Neutrophil (primary cell): ENCODE measurements at regions not wholly inside any gene's neighbourhood (a gene's known extent, or its start where the extent isn't known, plus 50 kb on each side); places are given as distances from the start of the nearest gene placed in this dataset.

Experiments used
- H3K27ac ChIP-seq: fragments of 200-600 bp; sonication (generic); 2 replicates; pipeline ENCODE4 v1.5.1; 2016; ENCODE audit warnings: mild to moderate bottlenecking, moderate library complexity
- H3K27me3 ChIP-seq: fragments of 200-600 bp; sonication (generic); 2 replicates; pipeline ENCODE4 v1.6.0; 2016; ENCODE audit warnings: mild to moderate bottlenecking
- H3K36me3 ChIP-seq: fragments of 200-600 bp; sonication (generic); 2 replicates; pipeline ENCODE4 v1.5.1; 2017
- H3K4me1 ChIP-seq, 2 experiments: fragments of 200-600 bp in 1 of 2; sonication (generic) in 1 of 2; 1 replicate in 1 of 2; 2 replicates in 1 of 2; pipeline versions ENCODE4 v1.5.1 to v1.6.1; 2013 to 2016; ENCODE audit warnings: low read depth in 1 of 2, low read length in 1 of 2, mild to moderate bottlenecking in 1 of 2, moderate library complexity in 1 of 2; ENCODE audit not compliant: control insufficient read depth in 1 of 2, insufficient read depth in 1 of 2
- H3K4me3 ChIP-seq, 2 experiments: fragments of 200-600 bp in 1 of 2; sonication (generic) in 1 of 2; 1 replicate in 1 of 2; 2 replicates in 1 of 2; pipeline ENCODE4 v1.5.1; 2013 to 2016; ENCODE audit warnings: low read depth in 1 of 2, low read length in 1 of 2, mild to moderate bottlenecking in 1 of 2, moderate library complexity in 1 of 2
- H3K9me3 ChIP-seq: fragments of 200-600 bp; sonication (generic); 2 replicates; pipeline ENCODE4 v1.5.1; 2016
- CTCF ChIP-seq: fragments of 200-600 bp; sonication (generic); IDR thresholded peaks from 2 replicates; pipeline ENCODE4 v1.5.1; 2016; ENCODE audit warnings: antibody characterized with exemption

- no peak for TF ChIP-seq CTCF
- H3K4me1 ChIP-seq = no peaks in the 10 kb centered on the region
- H3K36me3 ChIP-seq = no peaks in the 10 kb centered on the region
- H3K27me3 ChIP-seq = no peaks in the 10 kb centered on the region
- no peak overlapping the region for H3K4me3 ChIP-seq
- no peaks in the 10 kb centered on the region for H3K9me3 ChIP-seq
- H3K27ac ChIP-seq = no peak overlapping the region
Measured at GRCh38 chr21:16847211-16847610, 665.6 kb upstream of the CXADR start.

- Histone ChIP-seq H3K27ac (no peak overlapping the region), H3K9me3 (no peaks in the 10 kb centered on the region), H3K36me3 (no peaks in the 10 kb centered on the region), H3K4me1 (no peaks in the 10 kb centered on the region), H3K4me3 (no peak overlapping the region), H3K27me3 (no peaks in the 10 kb centered on the region)
- TF ChIP-seq CTCF = no peak
Measured at GRCh38 chr21:16851054-16851453, 661.8 kb upstream of the CXADR start.

- no peak for TF ChIP-seq CTCF
- Histone ChIP-seq H3K36me3 (no peaks in the 10 kb centered on the region), H3K9me3 (no peaks in the 10 kb centered on the region), H3K4me1 (no peaks in the 10 kb centered on the region), H3K27ac (no peak overlapping the region), H3K4me3 (no peak overlapping the region), H3K27me3 (no peaks in the 10 kb centered on the region)
Measured at GRCh38 chr21:16855164-16855667, 657.6 kb upstream of the CXADR start.

GRCh38 chr21:16863362-16863905, 649.4 kb upstream of the CXADR start:
- H3K27ac ChIP-seq = no peak overlapping the region
- no peak overlapping the region for H3K4me3 ChIP-seq
- H3K36me3 ChIP-seq = no peaks in the 10 kb centered on the region
- H3K4me1 ChIP-seq = no peaks in the 10 kb centered on the region
- H3K9me3 ChIP-seq = no peaks in the 10 kb centered on the region
- no peaks in the 10 kb centered on the region for H3K27me3 ChIP-seq
- no peak for TF ChIP-seq CTCF

GRCh38 chr21:16863908-16864307, 648.9 kb upstream of the CXADR start:
- Histone ChIP-seq H3K4me1 (no peaks in the 10 kb centered on the region), H3K27ac (no peak overlapping the region), H3K4me3 (no peak overlapping the region), H3K36me3 (no peaks in the 10 kb centered on the region), H3K9me3 (no peaks in the 10 kb centered on the region), H3K27me3 (no peaks in the 10 kb centered on the region)
- no peak for TF ChIP-seq CTCF

GRCh38 chr21:16865632-16866031, 647.2 kb upstream of the CXADR start:
- TF ChIP-seq CTCF = no peak
- Histone ChIP-seq H3K9me3 (no peaks in the 10 kb centered on the region), H3K27ac (no peak overlapping the region), H3K36me3 (no peaks in the 10 kb centered on the region), H3K27me3 (no peaks in the 10 kb centered on the region), H3K4me1 (no peaks in the 10 kb centered on the region), H3K4me3 (no peak overlapping the region)
